ENCODE measurements at regions not wholly inside any gene's neighbourhood (a gene's known extent, or its start where the extent isn't known, plus 50 kb on each side); places are given as distances from the start of the nearest gene placed in this dataset.
"Not testable (repeated sequence)": the region's sequence is repeated elsewhere in the genome, so short reads cannot be mapped to it uniquely, and the experiment has no call there.

- no peak for TF ChIP-seq FOXM1 (IDR thresholded peaks at IDR 0.05; ENCODE audit: low read depth)
Observed at GRCh38 chr6:112439432-112439831, 92.3 kb downstream of the RFPL4B start (continued).

DNA sequence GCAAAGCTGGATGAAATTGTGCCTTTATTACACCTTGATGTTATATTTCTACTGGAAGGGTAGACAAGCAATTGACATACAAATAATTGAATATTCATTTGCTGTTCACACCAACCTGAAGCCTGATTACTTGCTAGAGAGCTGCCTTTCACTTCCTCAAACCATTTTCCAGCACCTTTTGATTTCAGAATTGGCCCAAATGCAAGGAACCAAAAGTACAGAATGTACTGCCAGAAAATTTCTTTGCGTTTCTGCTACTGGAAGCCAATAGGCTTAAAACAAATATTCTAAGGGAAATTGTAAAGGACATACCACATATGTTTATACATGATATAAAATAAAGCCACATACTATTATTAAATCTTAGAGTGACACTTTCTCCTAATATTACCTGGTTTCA, 94.5 kb downstream of the RFPL4B start:
- WGBS (ENCODE audit: low lambda C conversion rate) = 100% methylated on average over 1 of the region's 1 CpG
- no peak overlapping the region for H3K4me3 ChIP-seq (ENCODE audit: low read depth in 2 of 2, low read length in 1 of 2)
- TF ChIP-seq FOXJ3 (CRISPR knock-in tag; IDR thresholded peaks at IDR 0.05) (no peak), MXI1 (IDR thresholded peaks at IDR 0.05; ENCODE audit: low read depth, low read length) (no peak), GABPA (IDR thresholded peaks at IDR 0.05; ENCODE audit: low read depth) (no peak), RCOR1 (IDR thresholded peaks at IDR 0.05; ENCODE audit: low read length) (no peak)
- no peaks in the 10 kb centered on the region for H3K9me3 ChIP-seq
- no peaks in the 10 kb centered on the region for H3F3A ChIP-seq (replicated peaks; ENCODE audit: insufficient read depth)
- H3K36me3 ChIP-seq (replicated peaks in 1 of 2; ENCODE audit: control insufficient read depth in 1 of 2, insufficient read depth in 2 of 2, low read length in 1 of 2) = no peaks in the 10 kb centered on the region
- H3K27me3 ChIP-seq (ENCODE audit: insufficient read depth) = no peaks in the 10 kb centered on the region
- no peak overlapping the region for H3K9ac ChIP-seq
- peaks cover 0 to 6% of the 10 kb centered on the region in 2 experiments; a peak in 1 of 4 replicates for H3K4me1 ChIP-seq (ENCODE audit: control insufficient read depth in 1 of 2, insufficient read depth in 2 of 2, low read depth in 1 of 2, low read length in 1 of 2)
- no peaks in the 10 kb centered on the region for H3K79me2 ChIP-seq (ENCODE audit: insufficient read depth)
- H3K27ac ChIP-seq (ENCODE audit: low read depth in 2 of 2, low read length in 1 of 2) = no peak overlapping the region
- POLR2A ChIA-PET = no interaction called here
- no peaks in the 10 kb centered on the region for H4K20me1 ChIP-seq (ENCODE audit: insufficient read depth)
- H3K4me2 ChIP-seq = no peak overlapping the region
- DNase-seq = no peak
- CTCF ChIA-PET = interaction anchor here (1.2 kb wide), 1 partner anchor 23 kb away, joined by 3 read pairs; no protein-coding TSS in a partner anchor
- no peak overlapping the region for H2AFZ ChIP-seq (ENCODE audit: low read depth)
- H3K9me2 ChIP-seq = no peaks in the 10 kb centered on the region

- POLR2A ChIA-PET = no interaction called here
- Histone ChIP-seq H3K79me2 (ENCODE audit: insufficient read depth) (no peaks in the 10 kb centered on the region), H3K36me3 (replicated peaks in 1 of 2; ENCODE audit: control insufficient read depth in 1 of 2, insufficient read depth in 2 of 2, low read length in 1 of 2) (no peaks in the 10 kb centered on the region), H4K20me1 (ENCODE audit: insufficient read depth) (no peaks in the 10 kb centered on the region), H3K4me2 (no peak overlapping the region), H3K27ac (ENCODE audit: low read depth in 2 of 2, low read length in 1 of 2) (no peak overlapping the region), H3K27me3 (ENCODE audit: insufficient read depth) (no peaks in the 10 kb centered on the region), H3K4me3 (ENCODE audit: low read depth in 2 of 2, low read length in 1 of 2) (no peak overlapping the region), H3K9me3 (no peaks in the 10 kb centered on the region), H3K4me1 (ENCODE audit: control insufficient read depth in 1 of 2, insufficient read depth in 2 of 2, low read depth in 1 of 2, low read length in 1 of 2) (peaks cover 0 to 6% of the 10 kb centered on the region in 2 experiments; a peak in 1 of 4 replicates), H3K9me2 (no peaks in the 10 kb centered on the region), H3K9ac (no peak overlapping the region), H3F3A (replicated peaks; ENCODE audit: insufficient read depth) (no peaks in the 10 kb centered on the region), H2AFZ (ENCODE audit: low read depth) (no peak overlapping the region)
- DNase-seq = peak; percentile 1
- CTCF ChIA-PET = interaction anchor here (0.9 to 1.3 kb wide), 3 partner anchors 42 to 263 kb away, joined by 3 to 5 read pairs (median 4); no protein-coding TSS in a partner anchor
- TF ChIP-seq MXI1 (IDR thresholded peaks at IDR 0.05; ENCODE audit: low read depth, low read length) = no peak
- no peak for TF ChIP-seq ELF1 (IDR thresholded peaks at IDR 0.05)
- TF ChIP-seq RFX5 (IDR thresholded peaks at IDR 0.05; ENCODE audit: low read length) = no peak
- no peak for TF ChIP-seq MEF2A (IDR thresholded peaks at IDR 0.05; ENCODE audit: borderline replicate concordance, low read depth)
- TF ChIP-seq POLR2AphosphoS5 (IDR thresholded peaks at IDR 0.05; ENCODE audit: low read depth, low read length) = no peak
- peak; percentile 26; the same call in 1 of the 2 replicates for TF ChIP-seq RAD21 (IDR thresholded peaks at IDR 0.05; ENCODE audit: low read length)
- no peak for TF ChIP-seq CTCF (IDR thresholded peaks at IDR 0.05)
- WGBS (ENCODE audit: low lambda C conversion rate) = 86% methylated on average over 6 of the region's 6 CpGs
Observed at GRCh38 chr6:112443179-112444065, 96.3 kb downstream of the RFPL4B start.

- H3K4me1 ChIP-seq (ENCODE audit: control insufficient read depth in 1 of 2, insufficient read depth in 2 of 2, low read depth in 1 of 2, low read length in 1 of 2); CTCF ChIA-PET; H3K36me3 ChIP-seq (replicated peaks in 1 of 2; ENCODE audit: control insufficient read depth in 1 of 2, insufficient read depth in 2 of 2, low read length in 1 of 2); H3K79me2 ChIP-seq (ENCODE audit: insufficient read depth); H4K20me1 ChIP-seq (ENCODE audit: insufficient read depth); H3K9ac ChIP-seq; H3K27me3 ChIP-seq (ENCODE audit: insufficient read depth); H3F3A ChIP-seq (replicated peaks; ENCODE audit: insufficient read depth); H3K4me3 ChIP-seq (ENCODE audit: low read depth in 2 of 2, low read length in 1 of 2); H3K9me3 ChIP-seq; POLR2A ChIA-PET; H3K9me2 ChIP-seq; H3K27ac ChIP-seq (ENCODE audit: low read depth in 2 of 2, low read length in 1 of 2); H2AFZ ChIP-seq (ENCODE audit: low read depth); H3K4me2 ChIP-seq; DNase-seq: not testable (repeated sequence)
- WGBS (ENCODE audit: low lambda C conversion rate) = 97% methylated on average over 3 of the region's 3 CpGs
Observed at GRCh38 chr6:112448786-112449185, 101.7 kb downstream of the RFPL4B start.

Measured in SK-N-SH (cell line).